ENCODE measurements at regions not wholly inside any gene's neighbourhood (a gene's known extent, or its start where the extent isn't known, plus 50 kb on each side); places are given as distances from the start of the nearest gene placed in this dataset.
A peak's percentile ranks its signal among the peaks of the same experiment; 100 is the strongest.

- H3K27me3 ChIP-seq (ENCODE audit: insufficient read depth, poor library complexity, severe bottlenecking) = no peaks in the 10 kb centered on the region
- no peaks in the 10 kb centered on the region for H3K9me3 ChIP-seq (ENCODE audit: severe bottlenecking)
- ATAC-seq (ENCODE audit: low read depth) (no peak), DNase-seq (ENCODE audit: low spot score) (no peak)
- no peaks in the 10 kb centered on the region for H3K36me3 ChIP-seq (ENCODE audit: low read depth)
- no peaks in the 10 kb centered on the region for H3K4me1 ChIP-seq (ENCODE audit: insufficient read depth, poor library complexity, severe bottlenecking)
- TF ChIP-seq CTCF (IDR thresholded peaks at IDR 0.05; ENCODE audit: poor library complexity, severe bottlenecking) = no peak
- H3K4me3 ChIP-seq (ENCODE audit: severe bottlenecking) = no peak overlapping the region
- H3K27ac ChIP-seq (ENCODE audit: poor library complexity, severe bottlenecking) = no peak overlapping the region
These were observed 335.8 kb upstream of the MKI67 start for GRCh38 chr10:128461991-128462390.

GRCh38 chr10:128462844-128463243 is 336.6 kb upstream of the MKI67 start:
- DNase-seq (ENCODE audit: low spot score) = no peak
- Histone ChIP-seq H3K4me3 (ENCODE audit: severe bottlenecking) (no peak overlapping the region), H3K27me3 (ENCODE audit: insufficient read depth, poor library complexity, severe bottlenecking) (no peaks in the 10 kb centered on the region), H3K27ac (ENCODE audit: poor library complexity, severe bottlenecking) (no peak overlapping the region), H3K4me1 (ENCODE audit: insufficient read depth, poor library complexity, severe bottlenecking) (no peaks in the 10 kb centered on the region), H3K36me3 (ENCODE audit: low read depth) (no peaks in the 10 kb centered on the region), H3K9me3 (ENCODE audit: severe bottlenecking) (no peaks in the 10 kb centered on the region)
- ATAC-seq (ENCODE audit: low read depth) = no peak
- TF ChIP-seq CTCF (IDR thresholded peaks at IDR 0.05; ENCODE audit: poor library complexity, severe bottlenecking) = no peak

GRCh38 chr10:128463991-128464760 is 338.0 kb upstream of the MKI67 start:
- Histone ChIP-seq H3K4me3 (ENCODE audit: severe bottlenecking) (no peak overlapping the region), H3K9me3 (ENCODE audit: severe bottlenecking) (no peaks in the 10 kb centered on the region), H3K27me3 (ENCODE audit: insufficient read depth, poor library complexity, severe bottlenecking) (no peaks in the 10 kb centered on the region), H3K36me3 (ENCODE audit: low read depth) (no peaks in the 10 kb centered on the region), H3K27ac (ENCODE audit: poor library complexity, severe bottlenecking) (no peak overlapping the region), H3K4me1 (ENCODE audit: insufficient read depth, poor library complexity, severe bottlenecking) (no peaks in the 10 kb centered on the region)
- peak; percentile 40; the same call in 1 of the 3 replicates for ATAC-seq (ENCODE audit: low read depth)
- TF ChIP-seq CTCF (IDR thresholded peaks at IDR 0.05; ENCODE audit: poor library complexity, severe bottlenecking) = no peak
- DNase-seq (ENCODE audit: low spot score) = no peak

- H3K27ac ChIP-seq (ENCODE audit: poor library complexity, severe bottlenecking) = no peak overlapping the region
- ATAC-seq (ENCODE audit: low read depth) (no peak), DNase-seq (ENCODE audit: low spot score) (no peak)
- TF ChIP-seq CTCF (IDR thresholded peaks at IDR 0.05; ENCODE audit: poor library complexity, severe bottlenecking) = no peak
- H3K4me3 ChIP-seq (ENCODE audit: severe bottlenecking) = no peak overlapping the region
- no peaks in the 10 kb centered on the region for H3K27me3 ChIP-seq (ENCODE audit: insufficient read depth, poor library complexity, severe bottlenecking)
- H3K36me3 ChIP-seq (ENCODE audit: low read depth) = no peaks in the 10 kb centered on the region
- no peaks in the 10 kb centered on the region for H3K4me1 ChIP-seq (ENCODE audit: insufficient read depth, poor library complexity, severe bottlenecking)
- H3K9me3 ChIP-seq (ENCODE audit: severe bottlenecking) = no peaks in the 10 kb centered on the region
These were observed 339.5 kb upstream of the MKI67 start for GRCh38 chr10:128465697-128466096.

- H3K4me3 ChIP-seq (ENCODE audit: severe bottlenecking) = no peak overlapping the region
- H3K9me3 ChIP-seq (ENCODE audit: severe bottlenecking) = no peaks in the 10 kb centered on the region
- no peaks in the 10 kb centered on the region for H3K4me1 ChIP-seq (ENCODE audit: insufficient read depth, poor library complexity, severe bottlenecking)
- no peak overlapping the region for H3K27ac ChIP-seq (ENCODE audit: poor library complexity, severe bottlenecking)
- H3K27me3 ChIP-seq (ENCODE audit: insufficient read depth, poor library complexity, severe bottlenecking) = no peaks in the 10 kb centered on the region
- no peaks in the 10 kb centered on the region for H3K36me3 ChIP-seq (ENCODE audit: low read depth)
- ATAC-seq (ENCODE audit: low read depth) (no peak), DNase-seq (ENCODE audit: low spot score) (no peak)
- no peak for TF ChIP-seq CTCF (IDR thresholded peaks at IDR 0.05; ENCODE audit: poor library complexity, severe bottlenecking)
These were observed 340.7 kb upstream of the MKI67 start for GRCh38 chr10:128466831-128467371.

Data from RWPE2 (cell line).